Hematopoietic multipotent progenitor cell (in vitro differentiated cells): ENCODE measurements at regions not wholly inside any gene's neighbourhood (a gene's known extent, or its start where the extent isn't known, plus 50 kb on each side); places are given as distances from the start of the nearest gene placed in this dataset.
"Not testable (repeated sequence)": the region's sequence is repeated elsewhere in the genome, so short reads cannot be mapped to it uniquely, and the experiment has no call there.

ENCODE experiments used
- DNase-seq, 3 donors: peaks; one replicate each; pipeline ENCODE4 v3.0.0-alpha.2; 2011 to 2015; ENCODE audit warnings: low read depth in 2 of 3, low spot score in 2 of 3

GRCh38 chr9:96067004-96067403, 191.5 kb downstream of the ERCC6L2 start:
- DNase-seq, result no peak

GRCh38 chr9:96065482-96066251, 190.2 kb downstream of the ERCC6L2 start:
- DNase-seq, result no peak

GRCh38 chr9:96064826-96065481, 189.5 kb downstream of the ERCC6L2 start:
- DNase-seq, result no peak

- no peak for DNase-seq
Observed at GRCh38 chr9:96062854-96063253, 187.4 kb downstream of the ERCC6L2 start.

GRCh38 chr9:96062031-96062430, 186.5 kb downstream of the ERCC6L2 start:
- DNase-seq, result peak in 1 of 3 donors; percentile 58

GRCh38 chr9:96061293-96061987, 185.9 kb downstream of the ERCC6L2 start:
- peak; percentile 10 to 78 (median 34) for DNase-seq

GRCh38 chr9:96058218-96058617, 182.7 kb downstream of the ERCC6L2 start:
- no peak for DNase-seq

GRCh38 chr9:96057155-96057554, 181.7 kb downstream of the ERCC6L2 start:
- no peak for DNase-seq

- no peak for DNase-seq
Observed at GRCh38 chr9:96056226-96056625, 180.7 kb downstream of the ERCC6L2 start.

- not testable (repeated sequence) for DNase-seq
Observed at GRCh38 chr9:96054248-96054647, 178.8 kb downstream of the ERCC6L2 start.

GRCh38 chr9:96052686-96053085, 177.2 kb downstream of the ERCC6L2 start:
- no peak for DNase-seq

- DNase-seq, result no peak
Observed at GRCh38 chr9:96051423-96051822, 175.9 kb downstream of the ERCC6L2 start.

- DNase-seq, result no peak
Observed at GRCh38 chr9:96050861-96051155, 175.3 kb downstream of the ERCC6L2 start.

- DNase-seq, result no peak
Observed at GRCh38 chr9:96050048-96050860, 174.8 kb downstream of the ERCC6L2 start.

- DNase-seq, result no peak
Observed at GRCh38 chr9:96048956-96049831, 173.7 kb downstream of the ERCC6L2 start.

- peak in 2 of 3 donors; percentile 86 to 92 for DNase-seq
Observed at GRCh38 chr9:96048104-96048955, 172.8 kb downstream of the ERCC6L2 start.

GRCh38 chr9:96047741-96048103, 172.2 kb downstream of the ERCC6L2 start:
- DNase-seq, result no peak

GRCh38 chr9:96047116-96047639, 171.7 kb downstream of the ERCC6L2 start:
- no peak for DNase-seq

- no peak for DNase-seq
Observed at GRCh38 chr9:96045811-96046210, 170.3 kb downstream of the ERCC6L2 start.
